Mammary epithelial cell (primary cell): ENCODE measurements at regions not wholly inside any gene's neighbourhood (a gene's known extent, or its start where the extent isn't known, plus 50 kb on each side); places are given as distances from the start of the nearest gene placed in this dataset.

Source experiments
- EZH2 ChIP-seq: IDR thresholded peaks from 2 replicates; pipeline ENCODE4 v1.6.1; 2012; ENCODE audit warnings: low read length, inconsistent platforms, borderline replicate concordance
- TF ChIP-seq, protein P1 (sequence below), 2 donors: IDR thresholded peaks in 1 of 2; conservative IDR thresholded peaks in 1 of 2; 2 replicates each; pipeline ENCODE4 v1.5.1; 2011 to 2012; ENCODE audit warnings: inconsistent platforms in 2 of 2, low read length in 2 of 2, mild to moderate bottlenecking in 2 of 2, control low read depth in 1 of 2, low read depth in 1 of 2; ENCODE audit not compliant: insufficient read depth in 1 of 2; ENCODE audit errors: extremely low read depth in 1 of 2

DNA sequence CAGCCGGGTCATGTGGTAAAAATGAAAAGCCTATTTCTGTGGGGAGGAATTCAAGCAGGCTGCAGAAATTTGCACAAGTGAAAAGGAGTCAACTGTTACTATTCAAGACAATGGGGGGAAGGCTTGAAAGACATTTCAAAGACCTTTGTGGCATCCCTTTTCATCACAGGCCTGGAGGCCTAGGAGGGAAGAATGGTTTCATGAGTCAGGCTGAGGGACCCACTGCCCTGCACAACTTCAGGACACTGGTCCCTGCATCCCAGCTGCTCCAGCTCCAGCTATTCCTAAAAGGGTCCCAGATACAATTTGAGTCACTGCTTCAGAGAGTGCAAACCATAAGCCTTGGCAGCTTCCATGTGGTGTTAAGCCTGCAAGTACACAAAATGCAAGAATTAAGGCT, 85.3 kb upstream of the POU3F4 start:
- TF ChIP-seq, protein P1, sequence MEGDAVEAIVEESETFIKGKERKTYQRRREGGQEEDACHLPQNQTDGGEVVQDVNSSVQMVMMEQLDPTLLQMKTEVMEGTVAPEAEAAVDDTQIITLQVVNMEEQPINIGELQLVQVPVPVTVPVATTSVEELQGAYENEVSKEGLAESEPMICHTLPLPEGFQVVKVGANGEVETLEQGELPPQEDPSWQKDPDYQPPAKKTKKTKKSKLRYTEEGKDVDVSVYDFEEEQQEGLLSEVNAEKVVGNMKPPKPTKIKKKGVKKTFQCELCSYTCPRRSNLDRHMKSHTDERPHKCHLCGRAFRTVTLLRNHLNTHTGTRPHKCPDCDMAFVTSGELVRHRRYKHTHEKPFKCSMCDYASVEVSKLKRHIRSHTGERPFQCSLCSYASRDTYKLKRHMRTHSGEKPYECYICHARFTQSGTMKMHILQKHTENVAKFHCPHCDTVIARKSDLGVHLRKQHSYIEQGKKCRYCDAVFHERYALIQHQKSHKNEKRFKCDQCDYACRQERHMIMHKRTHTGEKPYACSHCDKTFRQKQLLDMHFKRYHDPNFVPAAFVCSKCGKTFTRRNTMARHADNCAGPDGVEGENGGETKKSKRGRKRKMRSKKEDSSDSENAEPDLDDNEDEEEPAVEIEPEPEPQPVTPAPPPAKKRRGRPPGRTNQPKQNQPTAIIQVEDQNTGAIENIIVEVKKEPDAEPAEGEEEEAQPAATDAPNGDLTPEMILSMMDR (conservative IDR thresholded peaks at IDR 0.05 in 1 of 2, IDR thresholded peaks at IDR 0.05 in 1 of 2; ENCODE audit: extremely low read depth in 1 of 2, insufficient read depth in 1 of 2, low read depth in 1 of 2, low read length in 2 of 2) = no peak
- no peak for TF ChIP-seq EZH2
